Right lobe of liver (tissue), 4 donors: ENCODE measurements at regions not wholly inside any gene's neighbourhood (a gene's known extent, or its start where the extent isn't known, plus 50 kb on each side); places are given as distances from the start of the nearest gene placed in this dataset.

Experiments used
- POLR2A ChIP-seq: fragments of 450-650 bp; IDR thresholded peaks from one replicate; pipeline ENCODE4 v1.6.1; 2017; ENCODE audit warnings: antibody characterized with exemption, mild to moderate bottlenecking
- TF ChIP-seq, protein P1 (sequence below), 4 donors: fragments of 200-600 bp in 3 of 4; fragments of 450-650 bp in 1 of 4; IDR thresholded peaks; one replicate each; pipeline versions ENCODE4 v1.5.1 to v1.8.0; 2016 to 2022; ENCODE audit warnings: antibody characterized with exemption in 4 of 4, mild to moderate bottlenecking in 2 of 4
- donor health status: DM: no; HTN: no; CAD: no.
- donor health status: DM: no; HTN: no; CAD: no.
- donor health status: DM: no; HTN: yes; CAD: no.

DNA sequence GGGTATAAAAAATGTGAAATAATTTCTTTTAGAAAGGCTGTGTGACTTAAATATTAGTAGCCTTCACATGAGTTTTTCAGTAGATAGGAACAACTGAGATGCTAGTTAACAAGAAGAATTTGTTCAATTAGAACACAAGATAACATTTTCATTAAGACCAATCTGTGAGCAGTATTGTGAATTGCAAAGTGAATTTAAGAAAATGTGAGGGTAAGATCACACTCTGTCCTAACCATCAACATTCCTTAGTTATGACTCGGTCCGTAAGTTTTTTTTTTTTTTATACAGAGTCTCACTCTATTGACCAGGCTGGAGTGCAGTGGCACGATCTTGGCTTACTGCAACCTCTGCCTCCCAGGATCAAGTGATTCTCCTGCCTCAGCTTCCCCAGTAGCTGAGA, 180.2 kb upstream of the EGFLAM start:
- TF ChIP-seq, protein P1, sequence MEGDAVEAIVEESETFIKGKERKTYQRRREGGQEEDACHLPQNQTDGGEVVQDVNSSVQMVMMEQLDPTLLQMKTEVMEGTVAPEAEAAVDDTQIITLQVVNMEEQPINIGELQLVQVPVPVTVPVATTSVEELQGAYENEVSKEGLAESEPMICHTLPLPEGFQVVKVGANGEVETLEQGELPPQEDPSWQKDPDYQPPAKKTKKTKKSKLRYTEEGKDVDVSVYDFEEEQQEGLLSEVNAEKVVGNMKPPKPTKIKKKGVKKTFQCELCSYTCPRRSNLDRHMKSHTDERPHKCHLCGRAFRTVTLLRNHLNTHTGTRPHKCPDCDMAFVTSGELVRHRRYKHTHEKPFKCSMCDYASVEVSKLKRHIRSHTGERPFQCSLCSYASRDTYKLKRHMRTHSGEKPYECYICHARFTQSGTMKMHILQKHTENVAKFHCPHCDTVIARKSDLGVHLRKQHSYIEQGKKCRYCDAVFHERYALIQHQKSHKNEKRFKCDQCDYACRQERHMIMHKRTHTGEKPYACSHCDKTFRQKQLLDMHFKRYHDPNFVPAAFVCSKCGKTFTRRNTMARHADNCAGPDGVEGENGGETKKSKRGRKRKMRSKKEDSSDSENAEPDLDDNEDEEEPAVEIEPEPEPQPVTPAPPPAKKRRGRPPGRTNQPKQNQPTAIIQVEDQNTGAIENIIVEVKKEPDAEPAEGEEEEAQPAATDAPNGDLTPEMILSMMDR (IDR thresholded peaks at IDR 0.05) = no peak
- TF ChIP-seq POLR2A = no peak
